ENCODE measurements at regions not wholly inside any gene's neighbourhood (a gene's known extent, or its start where the extent isn't known, plus 50 kb on each side); places are given as distances from the start of the nearest gene placed in this dataset.
"Not testable (repeated sequence)": the region's sequence is repeated elsewhere in the genome, so short reads cannot be mapped to it uniquely, and the experiment has no call there.

DNA sequence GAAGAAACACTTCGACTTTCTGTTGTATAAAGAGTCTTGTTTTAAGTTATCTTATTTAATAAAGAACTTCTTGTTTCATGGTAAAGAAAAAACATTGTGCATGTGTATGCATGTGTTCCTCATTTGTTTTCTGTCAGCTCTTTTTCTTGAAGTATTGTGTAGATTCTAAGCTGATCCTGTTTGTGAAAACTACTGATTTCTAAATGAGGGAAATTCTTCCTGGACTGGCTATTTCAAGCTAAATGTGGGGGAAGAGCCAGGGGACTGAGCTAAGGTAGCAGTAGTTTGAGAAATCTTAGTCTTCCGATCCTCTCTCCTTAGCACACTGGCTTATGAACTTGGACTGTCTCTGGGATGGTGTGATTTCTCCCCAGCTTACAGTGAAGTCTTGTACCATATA is 56.4 kb upstream of the RBMS1 start:
- DNase-seq, result no peak
- in situ Hi-C loops (cut with MboI; ENCODE audit: low pct_unique_long_range_greater_than_20kb, low sequenced_read_pairs), result no loop called here

DNA sequence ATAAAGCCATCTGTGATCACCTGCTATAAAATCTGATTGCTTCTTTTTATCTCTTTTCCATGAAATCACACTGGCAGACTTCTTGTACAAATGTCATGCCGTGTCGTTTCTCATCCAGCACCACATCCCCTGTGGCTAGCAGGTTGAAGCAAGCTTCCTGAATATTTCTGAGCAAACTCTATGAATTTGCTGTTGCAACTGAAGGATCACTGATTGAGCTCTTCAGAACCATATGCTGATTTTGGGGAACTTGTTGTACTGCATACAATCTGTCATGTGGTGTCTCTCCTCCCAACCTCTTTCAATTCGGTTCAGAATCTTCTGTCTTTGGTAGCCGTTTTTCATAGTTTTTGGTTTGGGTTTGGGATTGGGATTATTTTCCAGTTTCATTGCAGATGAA is 57.7 kb upstream of the RBMS1 start:
- in situ Hi-C loops (cut with MboI; ENCODE audit: low pct_unique_long_range_greater_than_20kb, low sequenced_read_pairs), result no loop called here

DNA sequence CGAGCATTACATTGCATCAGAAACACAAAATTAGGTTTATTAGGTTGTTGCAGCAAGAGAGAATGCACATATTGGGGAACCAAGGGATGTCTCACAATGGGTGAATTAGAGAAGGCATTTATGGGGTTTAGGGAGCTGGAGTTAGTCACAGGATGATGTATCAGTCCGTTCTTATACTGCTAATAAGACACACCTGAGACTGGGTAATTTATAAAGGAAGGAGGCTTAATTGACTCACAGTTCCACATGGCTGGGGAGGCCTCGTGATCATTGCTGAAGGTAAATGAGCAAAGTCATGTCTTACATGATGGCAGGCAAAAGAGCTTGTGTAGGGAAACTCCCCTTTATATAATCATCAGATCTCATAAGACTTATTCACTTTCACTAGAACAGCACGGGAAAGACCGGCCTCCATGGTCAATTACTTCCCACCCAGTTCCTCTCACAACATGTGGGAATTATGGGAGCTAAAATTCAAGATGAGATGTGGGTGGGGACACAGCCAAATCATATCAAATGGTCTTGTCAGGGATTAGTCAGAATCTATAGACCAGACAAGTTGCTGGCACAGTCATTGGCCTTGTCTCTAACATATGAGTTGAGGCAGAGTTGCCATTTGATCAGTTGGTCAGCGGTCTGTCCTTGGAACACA is 61.9 kb upstream of the RBMS1 start:
- in situ Hi-C loops (cut with MboI; ENCODE audit: low pct_unique_long_range_greater_than_20kb, low sequenced_read_pairs), result no loop called here
- DNase-seq, result no peak

More for the DNA sequence above, 57.7 kb upstream of the RBMS1 start:
- DNase-seq, result no peak

DNA sequence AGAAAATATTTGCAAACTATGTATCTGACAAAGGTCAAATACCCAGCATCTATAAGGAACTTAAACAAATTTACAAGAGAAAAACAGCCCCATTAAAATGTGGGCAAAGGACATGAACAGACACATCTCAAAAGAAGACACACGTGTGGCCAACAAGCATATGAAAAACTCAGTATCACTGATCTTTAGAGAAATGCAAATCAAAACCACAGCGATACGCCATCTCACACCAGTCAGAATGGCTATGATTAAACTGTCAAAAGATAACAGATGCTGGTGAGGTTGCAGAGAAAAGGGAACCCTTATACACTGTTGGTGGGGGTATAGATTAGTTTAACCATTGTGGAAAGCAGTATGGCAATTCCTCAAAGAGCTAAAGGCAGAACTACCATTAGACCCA is 64.3 kb upstream of the RBMS1 start:
- in situ Hi-C loops (cut with MboI; ENCODE audit: low pct_unique_long_range_greater_than_20kb, low sequenced_read_pairs), result no loop called here
- DNase-seq, result no peak

DNA sequence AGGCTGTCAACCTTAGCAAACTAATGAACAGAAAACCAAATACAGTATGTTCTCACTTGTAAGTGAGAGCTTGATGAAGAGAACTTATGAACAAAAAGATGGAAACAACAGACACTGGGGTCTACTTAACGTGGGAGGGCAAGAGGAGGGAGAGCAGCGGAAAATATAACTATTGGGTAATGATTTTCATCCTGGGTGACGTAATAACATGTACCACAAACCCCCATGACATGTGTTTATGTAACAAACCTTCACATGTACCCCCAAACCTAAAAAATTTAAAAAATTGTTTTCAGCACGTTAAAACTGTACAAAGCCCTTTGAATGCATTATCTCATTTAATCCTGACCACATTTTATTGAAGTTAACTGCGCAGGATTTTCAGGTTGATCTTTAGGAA is 64.9 kb upstream of the RBMS1 start:
- in situ Hi-C loops (cut with MboI; ENCODE audit: low pct_unique_long_range_greater_than_20kb, low sequenced_read_pairs), result no loop called here
- DNase-seq, result no peak

DNA sequence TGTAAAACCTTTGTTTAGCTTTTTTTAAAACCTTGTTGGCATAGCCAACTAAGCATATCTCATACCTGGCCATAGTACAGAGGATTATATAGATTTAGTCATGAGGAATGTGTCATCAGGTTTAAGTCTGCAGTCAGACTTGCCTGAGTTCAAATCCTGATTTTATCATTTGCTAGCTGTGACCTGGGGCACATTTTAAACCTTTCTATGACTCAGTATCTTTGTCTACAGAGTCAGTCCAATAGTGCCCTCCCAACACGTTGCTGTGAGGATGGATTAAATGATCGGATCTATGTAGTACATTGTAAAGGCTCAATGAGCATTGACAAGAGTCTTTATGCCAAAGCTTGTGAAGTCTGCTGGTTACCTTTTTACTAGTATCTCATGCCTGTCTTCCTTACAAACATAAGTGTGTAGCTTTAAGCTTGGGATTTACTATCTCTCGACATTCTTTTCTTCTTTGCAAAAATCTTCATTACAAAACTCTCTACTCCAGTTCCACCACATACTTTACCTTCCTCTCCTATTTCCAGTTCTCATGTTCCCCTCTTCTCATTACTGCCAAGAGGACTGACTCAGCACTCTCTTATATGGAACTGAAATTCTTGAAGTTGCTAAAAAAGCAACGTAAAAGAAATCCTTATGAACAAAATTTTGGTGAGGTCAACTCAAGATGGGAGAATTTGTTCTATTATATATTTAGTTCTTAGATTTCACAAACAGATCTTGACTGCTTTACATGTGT is 68.1 kb upstream of the RBMS1 start:
- in situ Hi-C loops (cut with MboI; ENCODE audit: low pct_unique_long_range_greater_than_20kb, low sequenced_read_pairs), result no loop called here

DNA sequence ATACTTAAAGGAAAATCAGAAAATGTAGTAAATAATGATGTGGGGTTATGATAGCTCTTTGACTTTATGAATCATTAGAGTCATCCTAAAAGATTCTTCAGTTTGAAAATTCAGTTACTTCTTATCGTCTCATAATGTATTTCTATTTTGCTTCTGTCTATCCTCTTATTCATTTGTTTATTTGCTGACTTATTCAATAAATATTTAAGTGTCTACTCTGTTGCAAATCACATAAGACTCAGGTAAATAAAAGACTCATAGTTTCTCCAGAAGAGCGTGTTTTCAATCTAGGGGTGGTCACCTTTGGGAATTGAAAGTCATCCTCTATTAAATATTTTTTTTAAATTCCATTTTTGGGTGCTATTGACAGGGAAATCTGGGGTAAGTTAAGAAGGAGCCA is 69.1 kb upstream of the RBMS1 start:
- in situ Hi-C loops (cut with MboI; ENCODE audit: low pct_unique_long_range_greater_than_20kb, low sequenced_read_pairs), result no loop called here
- DNase-seq, result no peak

More for the DNA sequence above, 68.1 kb upstream of the RBMS1 start:
- DNase-seq, result no peak

DNA sequence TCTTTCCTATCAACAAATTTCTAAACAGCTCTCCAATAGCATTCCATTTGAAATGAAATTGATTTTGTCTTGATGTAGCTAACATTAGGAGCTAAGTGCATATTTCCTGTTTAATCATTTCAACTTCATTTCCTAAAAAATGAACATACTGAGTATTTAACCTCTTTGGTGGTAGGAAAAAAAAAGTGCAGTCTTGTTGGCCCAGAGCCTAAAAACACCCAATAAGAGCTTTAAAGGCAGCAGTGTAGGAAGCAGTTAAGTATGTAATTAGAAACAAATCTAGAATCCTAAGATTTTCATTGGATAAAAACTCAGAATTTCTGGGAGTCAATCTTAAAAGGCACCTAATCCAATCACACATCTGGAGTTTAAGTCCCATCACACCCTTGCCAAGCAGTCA is 71.0 kb upstream of the RBMS1 start:
- DNase-seq, result no peak
- in situ Hi-C loops (cut with MboI; ENCODE audit: low pct_unique_long_range_greater_than_20kb, low sequenced_read_pairs), result no loop called here

DNA sequence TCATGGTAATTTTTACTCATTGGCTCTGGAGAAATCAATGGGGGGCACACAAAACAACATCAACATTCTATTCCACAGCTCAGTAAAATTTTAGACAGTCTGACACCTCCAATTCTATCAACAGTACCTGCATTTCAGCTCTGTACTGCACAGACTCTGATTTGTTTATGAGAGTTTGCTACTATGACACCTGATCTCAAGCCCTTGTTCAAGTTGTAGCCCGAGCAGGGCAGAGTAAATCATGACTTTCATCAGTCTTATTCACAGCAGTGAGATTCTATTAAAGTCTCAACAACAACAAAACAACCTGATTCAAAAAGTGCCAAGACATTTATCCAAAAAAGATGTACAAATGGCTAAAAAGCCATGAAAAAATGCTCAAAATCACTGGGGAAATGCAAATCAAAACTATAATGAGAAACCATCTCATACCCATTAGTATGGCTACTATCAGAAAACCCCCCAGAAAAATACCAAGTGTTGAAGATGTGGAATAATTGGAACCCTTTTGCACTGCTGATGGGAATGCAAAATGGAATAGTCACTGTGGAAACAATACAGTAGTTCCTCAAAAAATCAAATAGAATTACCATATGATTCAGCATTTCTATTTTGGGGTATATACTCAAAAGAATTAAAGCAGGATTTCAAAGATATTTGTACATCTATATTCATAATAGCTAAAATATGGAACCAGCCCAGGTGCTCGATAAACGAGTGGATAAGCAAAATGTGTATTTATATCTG is 71.7 kb upstream of the RBMS1 start:
- in situ Hi-C loops (cut with MboI; ENCODE audit: low pct_unique_long_range_greater_than_20kb, low sequenced_read_pairs), result no loop called here
- DNase-seq, result no peak

DNA sequence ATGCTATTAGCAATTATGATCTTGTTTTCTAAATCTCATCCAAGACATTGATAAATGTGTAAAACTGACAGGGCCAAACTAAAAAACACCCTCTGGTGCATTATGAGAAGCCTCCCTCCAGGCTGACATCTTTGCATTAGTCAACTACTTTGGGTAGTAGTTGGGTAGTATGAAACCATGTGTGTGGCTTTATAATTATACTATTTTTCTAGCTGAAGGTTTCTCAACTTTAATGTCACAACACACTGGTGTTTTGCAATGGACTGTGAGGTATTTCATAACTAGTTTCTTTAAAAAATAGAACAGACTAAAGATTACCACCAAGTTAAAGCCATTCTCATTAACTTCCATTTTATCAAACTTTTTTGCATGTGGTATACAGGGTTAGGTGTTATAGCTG is 73.1 kb upstream of the RBMS1 start:
- DNase-seq, result no peak
- in situ Hi-C loops (cut with MboI; ENCODE audit: low pct_unique_long_range_greater_than_20kb, low sequenced_read_pairs), result no loop called here

DNA sequence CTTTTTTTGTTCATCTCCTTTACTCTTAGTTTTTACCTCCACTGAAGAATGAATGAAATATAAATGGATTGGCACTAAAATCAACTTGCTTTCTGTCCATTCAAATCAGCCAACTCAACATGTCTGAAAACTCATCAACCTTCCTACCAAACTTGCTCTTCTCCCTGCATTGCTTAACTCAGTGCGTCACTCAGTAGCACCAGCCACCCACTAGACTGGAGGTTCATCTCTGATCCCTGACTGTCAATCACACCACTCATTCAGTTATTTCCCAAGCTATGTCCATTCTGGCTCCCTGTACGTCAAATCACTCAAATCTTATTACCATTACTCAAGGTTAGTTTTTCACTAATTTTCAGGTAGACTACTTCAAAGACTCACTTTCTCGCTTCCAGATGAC is 75.2 kb upstream of the RBMS1 start:
- no peak for DNase-seq
- in situ Hi-C loops (cut with MboI; ENCODE audit: low pct_unique_long_range_greater_than_20kb, low sequenced_read_pairs), result no loop called here

DNA sequence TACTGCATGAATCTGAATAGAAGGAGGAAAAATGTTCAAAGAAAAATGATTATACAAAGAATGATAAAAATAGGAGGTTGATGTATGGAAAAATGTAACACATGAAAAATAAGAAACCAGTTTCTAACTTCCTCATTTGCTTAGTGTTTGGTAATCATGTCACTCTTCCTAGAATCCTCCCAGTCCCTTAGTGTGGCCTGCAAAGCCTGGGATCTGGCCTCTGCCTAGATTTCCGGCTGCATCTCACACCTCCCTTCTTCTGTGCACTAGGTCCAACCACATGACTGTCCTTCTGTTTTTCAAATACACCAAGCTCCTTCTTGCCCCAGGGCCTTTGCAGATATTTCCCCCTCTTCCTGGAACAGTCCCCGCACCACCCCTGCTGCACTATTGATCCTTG is 76.8 kb upstream of the RBMS1 start:
- DNase-seq, result peak; percentile 8
- in situ Hi-C loops (cut with MboI; ENCODE audit: low pct_unique_long_range_greater_than_20kb, low sequenced_read_pairs), result no loop called here

DNA sequence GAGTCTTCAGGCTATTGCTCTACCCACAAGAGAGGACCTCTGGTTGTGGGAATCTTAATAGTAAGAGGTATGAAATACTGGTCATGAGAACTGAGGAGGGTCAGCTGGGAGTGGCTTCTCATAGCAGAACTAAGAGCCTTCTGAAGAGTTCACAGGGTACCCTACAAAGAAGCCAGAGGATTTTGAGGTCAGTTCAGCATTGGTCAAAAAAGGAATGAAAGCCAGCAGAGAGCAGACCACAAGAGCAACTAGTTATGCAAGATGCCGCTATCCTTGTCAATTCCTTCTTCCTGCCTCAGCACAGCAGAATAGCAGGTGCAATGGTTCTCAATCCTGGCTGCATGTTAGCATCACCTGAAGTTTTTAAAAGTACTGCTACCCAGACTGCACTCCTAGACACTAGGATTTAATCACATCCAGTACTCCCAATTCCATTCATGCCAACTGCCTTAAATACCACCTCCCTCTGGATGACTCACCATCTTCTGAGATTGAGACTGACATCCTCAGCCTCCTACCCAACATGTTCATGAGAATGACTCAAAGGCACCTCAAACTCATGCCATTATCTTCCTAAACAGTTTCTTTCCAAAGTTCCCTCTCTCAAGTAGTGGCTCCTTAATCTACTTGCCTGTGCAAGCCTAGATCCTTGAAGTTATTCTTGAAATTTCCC is 81.0 kb upstream of the RBMS1 start:
- in situ Hi-C loops (cut with MboI; ENCODE audit: low pct_unique_long_range_greater_than_20kb, low sequenced_read_pairs), result no loop called here
- DNase-seq, result no peak

DNA sequence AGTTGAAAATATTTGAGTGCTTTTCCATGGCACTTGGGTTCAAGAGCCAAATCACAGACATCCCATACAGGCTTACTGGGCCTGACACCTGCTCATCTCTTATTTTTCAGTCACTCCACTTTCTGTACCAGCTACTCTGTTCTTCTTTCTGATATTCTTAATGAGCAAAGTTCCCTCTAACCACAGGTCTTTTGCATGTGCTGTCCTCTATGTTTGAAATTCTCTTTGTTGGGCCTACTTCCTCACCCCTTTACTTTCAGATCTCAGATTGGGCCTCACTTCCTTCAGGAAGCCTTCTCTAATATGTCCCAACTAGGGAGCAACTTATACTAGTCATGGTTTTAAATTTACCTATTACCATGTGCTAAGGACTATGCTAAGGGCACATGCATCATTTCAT is 81.8 kb upstream of the RBMS1 start:
- in situ Hi-C loops (cut with MboI; ENCODE audit: low pct_unique_long_range_greater_than_20kb, low sequenced_read_pairs), result no loop called here
- no peak for DNase-seq

DNA sequence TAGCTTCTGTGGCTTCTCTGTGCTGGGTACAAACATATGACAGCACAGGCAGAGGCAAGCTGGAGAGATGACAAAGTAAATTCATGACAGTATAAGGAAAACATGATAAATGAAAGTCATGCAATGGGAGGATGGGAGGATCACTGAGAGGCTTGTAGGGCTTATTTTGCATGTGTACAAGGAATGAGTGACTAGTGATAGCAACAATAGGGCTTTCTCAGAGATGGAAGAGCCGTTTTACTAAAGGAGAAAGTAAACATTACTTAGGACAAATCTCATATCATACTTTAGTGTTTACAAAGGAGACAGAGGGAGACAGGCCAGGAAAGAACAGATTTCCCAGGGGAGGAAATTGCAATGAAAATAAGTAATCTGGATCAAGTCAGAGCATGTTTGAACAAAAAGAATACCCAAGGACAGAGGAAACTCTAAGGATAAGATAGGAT is 82.5 kb upstream of the RBMS1 start:
- in situ Hi-C loops (cut with MboI; ENCODE audit: low pct_unique_long_range_greater_than_20kb, low sequenced_read_pairs), result no loop called here
- no peak for DNase-seq

DNA sequence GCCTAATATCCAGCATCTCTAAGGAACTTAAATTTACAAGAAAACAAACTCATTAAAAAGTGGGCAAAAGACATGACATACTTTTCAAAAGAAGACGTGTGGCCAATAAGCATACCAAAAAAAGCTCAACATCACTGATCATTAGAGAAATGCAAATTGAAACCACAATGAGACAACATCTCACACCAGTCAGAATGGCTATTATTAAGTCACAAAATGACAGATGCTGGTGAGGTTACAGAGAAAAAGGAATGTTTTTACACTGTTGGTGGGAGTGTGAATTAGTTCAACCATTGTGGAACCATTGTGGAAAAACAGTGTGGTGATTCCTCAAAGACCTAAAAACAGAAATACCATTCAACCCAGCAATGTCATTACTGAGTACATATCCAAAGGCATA is 83.5 kb upstream of the RBMS1 start:
- DNase-seq; in situ Hi-C loops (cut with MboI; ENCODE audit: low pct_unique_long_range_greater_than_20kb, low sequenced_read_pairs): not testable (repeated sequence)

DNA sequence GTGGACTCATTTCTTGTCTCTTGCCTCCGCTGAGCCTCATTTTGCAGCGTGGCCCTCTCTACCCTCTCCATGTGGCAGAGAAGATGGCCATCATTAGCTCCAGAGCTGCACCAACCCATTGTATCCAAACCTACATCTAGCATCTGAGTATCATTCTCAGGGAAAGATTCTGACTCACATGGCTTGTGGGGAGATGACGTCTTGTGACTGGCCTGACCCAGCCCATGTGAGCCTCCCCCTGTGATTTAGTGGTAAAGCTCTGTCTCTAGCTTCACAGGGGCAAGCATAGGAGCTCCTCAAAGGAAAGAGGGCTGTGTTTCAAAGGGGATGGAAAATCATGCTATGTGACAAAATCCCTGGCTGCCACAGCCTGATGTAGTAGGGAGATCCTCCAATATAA is 87.4 kb upstream of the RBMS1 start:
- in situ Hi-C loops (cut with MboI; ENCODE audit: low pct_unique_long_range_greater_than_20kb, low sequenced_read_pairs), result no loop called here

DNA sequence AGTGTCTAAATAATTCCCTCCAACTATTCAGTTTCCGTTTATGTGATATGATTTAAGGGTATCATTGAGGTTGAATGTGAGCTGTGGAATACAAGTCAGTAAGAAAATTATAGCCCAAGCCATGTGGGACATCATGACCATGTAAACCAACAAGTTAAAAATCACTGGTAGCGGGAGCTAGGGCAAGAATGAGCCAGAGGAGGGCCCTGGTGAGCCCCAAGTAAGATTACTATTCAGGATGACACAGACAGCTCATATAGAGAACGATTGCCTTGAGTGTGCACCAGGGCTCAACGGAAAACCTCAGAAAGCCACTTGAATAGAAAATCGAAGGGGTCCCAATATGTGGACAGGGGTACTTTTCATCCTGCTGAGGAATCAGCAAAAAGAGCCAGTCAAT is 87.8 kb upstream of the RBMS1 start:
- no peak for DNase-seq
- in situ Hi-C loops (cut with MboI; ENCODE audit: low pct_unique_long_range_greater_than_20kb, low sequenced_read_pairs), result no loop called here

More for the DNA sequence above, 87.4 kb upstream of the RBMS1 start:
- no peak for DNase-seq

DNA sequence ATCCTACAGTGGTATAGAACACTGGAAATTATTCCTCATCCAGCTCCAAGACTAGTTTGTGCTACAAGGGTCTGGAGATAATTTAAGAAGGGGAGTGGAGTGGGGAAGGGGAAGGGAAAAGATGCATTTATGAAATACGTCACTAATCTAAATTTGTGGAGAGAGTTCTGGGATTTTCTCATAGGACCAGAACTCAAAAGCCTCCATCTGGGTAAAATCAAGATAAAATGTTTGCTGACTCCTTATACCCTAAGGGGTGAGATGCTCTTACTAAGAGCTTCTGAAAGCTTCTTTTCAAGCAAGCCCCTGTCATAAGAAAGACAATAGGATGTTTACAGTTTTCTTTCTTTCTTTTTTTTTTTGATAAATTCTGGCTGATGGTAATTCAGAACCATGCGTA is 88.5 kb upstream of the RBMS1 start:
- DNase-seq, result no peak
- in situ Hi-C loops (cut with MboI; ENCODE audit: low pct_unique_long_range_greater_than_20kb, low sequenced_read_pairs), result no loop called here
